ENCODE measurements at regions not wholly inside any gene's neighbourhood (a gene's known extent, or its start where the extent isn't known, plus 50 kb on each side); places are given as distances from the start of the nearest gene placed in this dataset.

DNA sequence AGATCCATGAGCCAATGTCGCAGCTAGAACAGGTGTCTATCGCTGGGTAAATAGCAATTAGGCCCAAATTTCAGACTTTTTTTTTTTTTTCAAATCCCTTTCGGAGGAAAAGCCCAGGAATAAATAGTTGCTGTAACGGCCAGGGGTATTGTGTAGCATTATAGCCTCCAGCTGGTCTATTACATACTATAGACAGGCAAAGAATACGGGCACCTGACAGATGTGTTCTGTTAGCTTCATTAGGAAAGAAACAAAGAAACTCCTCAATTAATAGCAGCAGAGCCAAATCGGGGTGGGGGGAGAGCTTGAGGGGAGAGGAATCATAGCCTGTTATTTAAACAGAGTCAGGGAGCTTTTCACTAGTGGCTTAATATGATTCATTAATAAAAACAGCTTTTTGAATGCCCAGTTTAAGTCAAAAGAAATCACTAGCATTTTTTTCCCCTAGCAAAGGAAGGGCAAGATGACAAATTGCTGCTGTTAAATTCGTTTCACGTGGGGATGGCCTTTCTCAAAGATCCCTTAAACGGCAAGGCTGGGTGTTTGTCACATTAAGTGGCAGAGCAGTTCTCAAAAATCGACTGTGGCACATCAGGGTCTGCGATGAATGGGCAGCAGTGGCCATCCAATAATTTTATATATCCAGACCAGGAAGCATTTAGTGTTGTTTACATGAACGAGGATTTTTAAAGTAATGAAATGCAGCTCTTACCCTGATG is 139.4 kb downstream of the ID4 start:
- DNase-seq (ENCODE audit: low read depth in 2 of 2) = no peak

DNA sequence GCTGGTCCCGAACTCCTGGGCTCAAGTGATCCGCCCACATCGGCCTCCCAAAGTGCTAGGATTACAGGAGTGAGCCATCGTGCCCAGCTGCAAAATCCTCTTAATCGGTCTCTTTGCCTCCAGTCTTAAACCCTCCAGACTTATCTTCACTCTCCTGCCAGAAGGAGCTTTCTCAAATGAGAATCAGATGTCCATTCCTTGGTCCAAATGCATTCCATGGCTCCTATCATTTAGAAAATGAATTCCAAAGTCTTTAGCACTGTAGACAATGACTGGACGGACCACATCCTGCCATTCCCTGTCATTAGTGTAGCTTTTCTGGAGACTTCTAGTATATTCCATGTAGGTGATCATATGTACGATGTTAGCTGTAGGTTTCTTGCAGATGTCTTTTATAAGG is 141.9 kb downstream of the ID4 start:
- no peak for DNase-seq (ENCODE audit: low read depth in 2 of 2)

DNA sequence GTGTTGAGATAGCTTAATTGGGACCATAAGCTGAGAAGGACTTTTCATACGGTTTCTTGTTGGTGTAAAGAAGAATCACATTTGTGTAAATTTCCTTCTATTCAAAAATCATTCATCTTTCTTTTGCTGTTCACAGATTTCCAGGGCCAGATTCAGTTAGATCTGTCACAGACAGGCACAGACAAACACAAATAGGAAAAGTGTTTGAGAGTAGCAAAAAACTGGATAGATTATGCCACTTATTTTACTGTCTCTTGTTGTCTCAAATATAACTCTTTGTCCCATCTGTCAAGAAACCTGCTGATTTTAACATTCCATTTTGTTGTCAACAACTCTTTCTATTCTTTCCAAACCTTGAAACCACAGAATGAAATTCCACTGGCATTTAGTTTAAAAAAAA is 142.8 kb downstream of the ID4 start:
- no peak for DNase-seq (ENCODE audit: low read depth in 2 of 2)

DNA sequence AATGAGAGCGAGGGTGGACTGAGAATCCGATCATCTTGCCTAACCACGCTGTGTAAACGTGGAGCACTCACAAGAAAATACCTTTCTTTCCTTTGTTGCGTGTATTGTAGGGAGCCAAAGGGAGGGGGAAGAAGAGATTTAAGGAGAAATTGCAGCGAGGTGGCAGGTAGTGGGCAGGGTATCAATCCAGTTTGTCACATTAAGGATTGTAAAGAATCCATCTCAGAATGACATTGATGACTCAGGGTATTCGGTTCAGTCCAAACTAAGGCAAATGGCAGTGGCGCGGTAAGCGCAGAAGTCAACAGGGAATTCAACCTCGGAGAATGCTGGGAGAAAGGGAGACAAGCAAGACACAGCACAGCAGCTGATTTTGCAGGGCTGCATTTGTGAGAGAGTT is 146.2 kb downstream of the ID4 start:
- DNase-seq (ENCODE audit: low read depth in 2 of 2) = no peak

DNA sequence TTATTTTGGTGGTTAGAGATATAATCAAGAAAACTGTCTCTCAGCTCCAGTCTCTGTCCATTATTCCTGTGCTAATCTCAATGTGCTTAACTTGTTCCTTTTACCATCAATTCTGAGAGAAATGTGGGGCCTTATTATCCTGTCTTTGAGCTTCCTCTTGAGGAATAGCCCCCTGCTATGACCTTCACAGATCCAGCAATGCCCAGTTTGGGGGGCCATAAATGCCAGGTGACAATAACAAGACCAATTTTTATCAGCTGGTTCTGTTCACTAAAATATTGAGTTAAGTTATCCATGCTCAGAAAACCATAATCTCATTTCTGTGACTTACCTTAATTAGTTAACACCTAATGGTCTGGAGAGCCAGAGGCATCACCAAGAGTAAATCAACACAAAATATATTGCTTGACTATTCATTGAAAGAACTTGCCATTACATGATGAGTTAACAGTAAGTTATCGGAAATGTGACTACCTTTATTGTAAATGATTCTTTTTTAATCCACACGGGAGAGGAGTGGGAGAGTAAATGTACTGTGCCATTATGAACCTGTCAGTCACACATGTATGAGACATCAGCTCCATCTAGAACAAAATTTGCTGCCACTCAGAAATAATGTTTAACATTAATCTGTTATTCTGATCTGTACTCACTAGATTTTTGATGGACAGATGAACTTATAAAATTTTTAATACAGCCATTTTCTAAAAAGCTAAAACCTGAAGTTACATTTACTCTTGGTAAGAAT is 149.7 kb downstream of the ID4 start:
- no peak for DNase-seq (ENCODE audit: low read depth in 2 of 2)

DNA sequence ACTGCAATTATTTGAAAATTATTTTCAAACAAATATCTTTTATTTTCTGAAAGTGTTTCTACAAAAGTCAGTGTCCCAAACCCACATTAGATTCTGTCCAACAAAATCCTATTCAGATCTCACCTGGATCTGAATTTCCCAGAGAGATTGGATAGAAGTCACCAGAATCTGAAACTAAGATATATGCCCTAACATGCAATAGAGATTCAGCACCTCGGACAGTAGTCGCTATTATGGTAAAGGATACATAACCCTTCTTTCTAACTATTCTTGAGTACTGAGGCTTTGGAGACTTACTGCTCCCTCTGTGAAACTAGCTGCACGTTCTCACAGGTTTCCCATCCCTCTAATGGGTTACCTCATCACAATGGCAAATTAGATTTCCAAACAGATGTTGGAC is 151.4 kb downstream of the ID4 start:
- no peak for DNase-seq (ENCODE audit: low read depth in 2 of 2)

DNA sequence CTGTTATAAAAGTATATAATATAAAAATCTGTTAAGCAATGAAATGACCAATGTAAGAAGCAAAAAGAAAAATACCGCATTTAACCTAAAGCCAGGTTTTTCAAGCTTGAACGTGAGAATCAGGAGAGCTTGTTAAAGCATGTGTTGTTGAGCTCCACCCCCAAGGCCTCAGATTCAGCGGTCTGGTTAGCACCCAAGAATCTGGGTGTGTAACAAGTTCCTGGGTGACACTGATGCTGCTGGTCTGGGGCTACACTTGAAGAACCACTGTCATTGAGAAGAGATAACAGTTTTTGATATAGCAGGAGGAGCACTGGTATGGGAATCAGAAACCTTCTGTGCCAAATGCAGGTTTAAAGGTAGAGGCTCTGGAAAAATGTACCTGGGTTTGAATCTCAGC is 154.0 kb downstream of the ID4 start:
- no peak for DNase-seq (ENCODE audit: low read depth in 2 of 2)

DNA sequence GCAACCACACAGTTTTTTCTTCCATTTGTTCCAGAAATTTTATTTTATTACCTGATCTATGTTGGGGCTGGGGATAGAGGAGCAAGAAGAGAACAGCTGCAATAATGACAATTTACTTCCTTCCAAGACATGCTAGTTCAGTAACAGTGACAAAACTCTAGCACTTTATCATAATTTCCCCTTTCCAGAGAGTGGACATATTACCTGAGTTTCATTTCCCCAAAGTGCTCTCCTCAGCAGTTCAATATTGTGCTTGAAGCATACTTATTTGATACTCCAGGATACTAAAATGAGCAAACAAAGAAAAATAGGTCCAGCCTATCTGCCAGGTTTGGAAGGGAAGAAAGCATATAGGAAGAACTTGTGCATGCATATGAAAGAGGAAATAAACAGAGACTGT is 157.7 kb downstream of the ID4 start:
- DNase-seq (ENCODE audit: low read depth in 2 of 2) = no peak

DNA sequence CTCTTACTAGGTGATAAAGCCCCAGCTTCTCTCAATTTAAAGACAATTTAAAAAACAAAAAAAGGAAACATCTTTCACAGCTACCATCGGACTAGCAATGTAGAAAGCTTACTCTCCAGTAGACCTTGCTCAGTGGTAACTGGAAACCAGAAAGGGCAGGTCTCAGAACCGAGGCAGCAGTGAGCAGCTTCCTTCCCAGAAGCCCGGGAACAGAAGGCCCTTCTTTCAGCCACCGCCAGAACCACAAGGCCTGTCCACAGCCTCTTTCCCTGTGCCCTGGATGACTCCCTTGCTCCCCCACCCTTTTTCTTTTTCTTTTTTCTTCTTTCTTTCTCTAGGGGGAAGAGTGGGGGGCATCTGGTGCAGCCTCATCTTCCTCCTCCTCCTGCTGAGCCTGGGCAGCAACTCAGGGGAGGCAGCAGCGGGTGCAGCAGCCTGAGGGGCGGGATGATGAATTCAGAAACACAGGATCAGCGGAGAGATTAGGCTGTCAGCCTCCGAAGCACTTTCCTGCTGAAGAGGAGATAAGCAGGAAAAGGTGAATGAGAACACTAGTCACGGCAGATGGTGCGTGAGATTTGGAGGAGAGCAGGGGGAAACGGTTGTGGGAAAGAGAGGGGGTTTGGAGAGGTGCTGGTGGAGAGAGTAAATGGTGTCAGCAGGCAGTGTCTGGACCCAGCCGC is 158.5 kb downstream of the ID4 start:
- no peak for DNase-seq (ENCODE audit: low read depth in 2 of 2)

DNA sequence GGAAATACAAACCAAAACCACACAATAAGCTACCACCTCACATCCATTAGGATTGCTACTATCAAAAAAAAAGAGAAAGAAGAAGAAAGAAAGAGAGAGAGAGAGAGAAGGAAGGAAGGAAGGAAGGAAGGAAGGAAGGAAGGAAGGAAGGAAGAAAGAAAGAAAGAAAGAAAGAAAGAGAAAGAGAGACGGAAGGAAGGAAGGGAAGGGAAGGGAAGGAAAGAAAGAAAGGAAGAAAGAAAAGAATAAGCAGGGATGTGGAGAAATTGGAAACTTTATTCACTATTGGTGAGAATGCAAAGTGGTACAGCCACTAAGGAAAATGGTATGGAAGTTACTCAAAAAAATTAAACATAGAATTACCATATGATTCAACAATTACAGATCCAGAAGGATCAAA is 159.9 kb downstream of the ID4 start:
- no peak for DNase-seq (ENCODE audit: low read depth in 2 of 2)

DNA sequence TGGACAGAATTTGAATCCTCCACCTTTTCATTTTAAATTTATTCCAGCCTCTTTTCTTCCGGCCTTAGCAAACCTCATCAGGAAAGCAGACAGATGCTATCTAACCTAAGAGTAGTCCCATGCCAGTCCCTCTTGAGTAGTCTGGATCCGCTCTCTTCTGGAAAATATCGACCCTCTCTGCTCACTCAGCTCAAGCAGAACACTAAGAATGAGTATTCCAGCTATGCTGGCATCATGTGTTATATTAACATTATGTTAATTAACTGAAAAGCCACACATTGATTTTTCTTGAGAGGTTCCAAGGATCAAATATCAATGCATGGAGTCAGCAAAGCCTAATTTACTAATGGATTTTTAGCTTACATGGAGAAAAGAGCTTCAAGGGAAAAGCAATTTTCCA is 161.4 kb downstream of the ID4 start:
- no peak for DNase-seq (ENCODE audit: low read depth in 2 of 2)

DNA sequence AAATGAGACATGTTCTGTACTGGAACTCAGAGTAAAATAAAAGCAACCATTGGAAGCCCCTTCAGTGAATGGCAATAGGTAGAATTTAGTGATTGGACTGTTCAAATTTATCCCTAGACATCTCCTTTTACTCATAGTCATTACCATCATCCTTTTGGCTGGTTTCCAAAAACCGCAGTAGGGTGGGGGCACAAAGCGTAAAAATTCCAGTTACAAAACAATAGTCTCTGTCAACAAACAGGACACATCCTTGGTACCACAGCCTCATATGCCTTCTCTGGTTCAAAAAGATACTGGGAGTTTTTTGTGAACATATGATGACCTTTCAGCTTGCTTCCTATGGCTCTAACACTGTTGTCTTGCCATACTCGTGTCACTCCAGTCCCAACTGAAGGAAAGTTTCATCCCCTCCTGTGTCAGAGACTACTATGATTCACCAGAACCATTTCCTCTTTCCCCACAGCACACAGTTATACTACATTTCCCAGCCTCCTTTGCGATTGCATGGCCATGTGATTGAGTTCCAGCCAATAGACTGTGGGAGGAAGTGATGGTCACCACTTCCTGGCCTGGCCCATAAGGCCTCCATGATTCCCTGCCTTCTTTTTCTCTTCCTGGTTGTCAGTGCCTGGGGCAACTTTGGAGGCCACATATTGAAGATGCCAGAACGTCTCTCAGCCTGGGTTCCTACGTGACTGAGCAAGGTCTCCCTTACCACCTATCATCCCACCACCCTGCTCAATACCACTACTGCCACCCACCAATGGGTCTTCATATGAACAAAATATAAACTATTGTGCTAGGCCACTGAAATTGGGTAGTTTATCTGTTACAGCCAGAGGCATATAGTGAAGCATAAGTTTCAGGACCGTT is 162.4 kb downstream of the ID4 start:
- no peak for DNase-seq (ENCODE audit: low read depth in 2 of 2)

DNA sequence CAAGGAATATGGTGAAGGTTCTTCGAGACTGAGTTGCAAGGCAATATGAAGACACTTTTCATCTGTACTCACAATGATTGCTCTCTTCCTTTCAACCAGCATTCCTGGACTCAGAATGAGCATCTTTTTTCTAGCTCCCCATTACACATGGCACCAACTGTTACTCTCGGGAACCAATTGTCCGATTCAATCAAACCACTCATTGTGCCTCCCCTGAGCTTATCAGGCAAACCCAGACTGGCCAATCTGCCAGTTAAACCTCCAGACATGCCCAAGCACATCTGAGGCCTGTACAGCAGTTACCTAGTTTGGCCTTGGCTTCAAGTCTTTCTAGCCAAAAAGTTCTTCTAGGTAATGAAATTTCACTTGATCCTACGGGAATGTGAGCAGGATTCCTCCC is 164.1 kb downstream of the ID4 start:
- no peak for DNase-seq (ENCODE audit: low read depth in 2 of 2)

DNA sequence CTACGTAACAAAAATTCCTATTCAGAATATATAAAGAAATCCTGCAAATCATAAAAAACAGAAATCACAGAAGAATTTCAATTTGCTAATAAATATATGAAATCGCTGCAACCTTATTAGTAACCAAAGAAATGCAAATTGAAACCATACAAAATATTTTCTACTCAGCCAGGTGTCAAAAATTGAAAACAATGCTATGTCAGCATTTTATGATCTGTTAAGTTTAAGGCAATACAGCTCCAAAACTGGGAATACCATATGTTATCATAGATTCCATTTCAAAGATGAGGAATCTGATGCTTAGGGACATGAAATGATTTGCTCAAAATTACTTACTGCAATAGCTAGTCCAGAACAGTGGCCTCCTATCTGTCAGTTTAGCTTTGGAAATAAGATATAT is 168.9 kb downstream of the ID4 start:
- DNase-seq (ENCODE audit: low read depth in 2 of 2) = no peak

DNA sequence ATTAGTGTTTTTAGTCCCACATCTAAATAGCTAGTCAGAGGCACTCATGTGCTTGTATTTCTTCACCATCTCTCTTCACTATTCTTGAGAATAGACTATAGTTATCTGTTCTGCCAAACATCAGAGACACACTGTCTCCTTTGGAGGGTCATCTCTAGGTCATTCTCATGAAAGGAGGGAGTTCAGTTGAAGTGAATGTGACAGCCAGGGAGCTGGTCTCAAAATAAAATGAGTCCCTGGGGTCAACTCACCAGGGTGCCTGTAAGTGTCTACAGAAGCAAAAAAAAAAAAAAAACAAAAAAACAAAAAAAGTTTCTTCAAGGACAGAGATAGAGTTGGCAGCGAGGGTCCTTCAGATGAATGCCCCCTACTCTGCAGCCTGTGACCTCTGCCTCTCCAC is 171.0 kb downstream of the ID4 start:
- DNase-seq (ENCODE audit: low read depth in 2 of 2) = no peak

DNA sequence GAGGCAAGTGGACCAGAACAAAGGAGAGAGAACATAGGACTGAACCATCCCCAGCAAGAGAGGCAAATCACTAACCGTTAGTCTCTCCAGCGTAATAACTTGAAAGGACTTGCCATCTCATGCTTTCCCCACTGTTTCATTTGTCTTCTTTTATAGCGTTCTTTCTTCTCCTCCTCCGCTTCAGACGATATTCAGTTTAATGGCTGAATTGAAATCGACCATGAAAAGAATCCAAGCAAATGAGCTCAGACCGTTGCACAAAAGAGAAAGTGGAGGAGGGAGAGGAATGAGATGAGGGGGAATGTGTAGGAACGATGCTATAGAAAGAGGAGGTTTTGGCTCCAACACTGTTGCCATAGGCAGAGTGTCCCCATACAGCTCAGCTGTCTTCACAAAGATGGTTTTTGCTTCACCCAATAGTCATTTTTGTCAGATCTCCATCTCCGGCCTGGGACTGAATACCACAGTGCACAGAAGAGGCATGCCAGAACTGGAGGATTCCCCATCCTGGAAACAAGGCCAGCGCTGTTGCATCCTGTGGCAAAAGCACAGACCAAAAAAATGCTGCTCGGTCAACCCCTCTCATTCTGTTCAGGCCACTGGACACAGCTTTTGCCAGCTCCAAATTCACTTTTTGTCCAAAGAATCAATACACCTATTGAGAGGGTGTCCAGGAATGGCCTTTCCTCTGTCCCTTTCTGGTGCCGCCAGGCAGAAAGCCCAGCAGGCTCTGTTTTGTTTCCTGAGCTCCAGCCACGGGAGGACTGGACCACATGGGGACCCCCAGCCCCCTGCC is 176.1 kb downstream of the ID4 start:
- no peak for DNase-seq (ENCODE audit: low read depth in 2 of 2)

DNA sequence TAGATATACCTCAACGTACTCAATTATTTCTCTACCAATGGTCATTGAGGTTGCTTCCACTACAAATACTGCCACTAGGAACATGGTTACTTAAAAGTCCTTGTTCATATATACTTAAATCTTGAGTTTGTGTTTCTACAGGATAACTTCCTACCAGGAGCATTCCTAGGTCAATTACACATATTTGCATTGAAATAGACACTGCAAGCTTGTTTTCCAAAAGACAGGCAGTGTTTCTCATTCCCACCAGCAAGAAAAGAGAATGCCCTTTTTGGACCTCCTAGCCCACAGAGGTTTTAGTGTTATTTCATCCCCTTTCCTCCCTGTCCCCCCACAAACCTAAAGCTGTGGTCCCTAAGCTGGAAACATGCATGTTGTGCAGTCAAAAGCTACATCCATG is 177.3 kb downstream of the ID4 start:
- no peak for DNase-seq (ENCODE audit: low read depth in 2 of 2)

DNA sequence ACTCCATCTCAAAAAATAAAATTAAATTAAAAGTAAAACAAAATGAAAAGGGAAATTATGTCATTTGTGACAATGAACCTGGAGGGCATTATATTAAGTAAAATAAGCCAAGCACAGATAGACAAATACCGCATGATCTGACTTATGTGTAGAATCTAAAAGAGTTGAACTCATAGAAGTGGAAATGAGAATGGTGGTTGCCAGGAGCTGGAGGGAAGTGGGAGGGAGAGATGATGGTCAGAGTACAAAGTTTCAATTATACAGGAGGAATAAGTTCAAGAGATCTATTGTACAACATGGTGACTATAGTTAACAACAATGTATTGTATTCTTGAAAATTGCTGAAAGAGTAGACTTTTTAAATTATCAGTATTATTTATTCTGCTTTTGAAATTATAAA is 183.4 kb downstream of the ID4 start:
- DNase-seq (ENCODE audit: low read depth in 2 of 2) = no peak

DNA sequence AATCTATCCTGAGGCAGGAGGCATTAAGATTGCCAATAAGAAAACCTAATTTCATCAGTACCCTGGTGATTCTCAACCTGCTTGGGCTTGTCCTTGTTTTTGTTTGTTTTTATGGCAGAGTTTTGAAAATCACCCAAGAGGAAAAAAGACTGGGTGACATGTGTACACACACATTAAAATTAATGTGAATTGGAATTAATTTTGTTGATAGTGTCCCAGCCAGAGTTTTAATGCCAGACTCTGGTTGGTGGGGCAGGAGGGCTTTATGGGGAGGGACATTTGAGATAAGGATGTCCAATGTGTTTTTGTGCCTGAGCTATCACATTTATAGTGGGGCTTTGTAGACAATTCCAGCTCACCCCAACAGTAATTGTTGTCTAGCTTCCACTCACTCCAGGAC is 184.6 kb downstream of the ID4 start:
- DNase-seq (ENCODE audit: low read depth in 2 of 2) = no peak

DNA sequence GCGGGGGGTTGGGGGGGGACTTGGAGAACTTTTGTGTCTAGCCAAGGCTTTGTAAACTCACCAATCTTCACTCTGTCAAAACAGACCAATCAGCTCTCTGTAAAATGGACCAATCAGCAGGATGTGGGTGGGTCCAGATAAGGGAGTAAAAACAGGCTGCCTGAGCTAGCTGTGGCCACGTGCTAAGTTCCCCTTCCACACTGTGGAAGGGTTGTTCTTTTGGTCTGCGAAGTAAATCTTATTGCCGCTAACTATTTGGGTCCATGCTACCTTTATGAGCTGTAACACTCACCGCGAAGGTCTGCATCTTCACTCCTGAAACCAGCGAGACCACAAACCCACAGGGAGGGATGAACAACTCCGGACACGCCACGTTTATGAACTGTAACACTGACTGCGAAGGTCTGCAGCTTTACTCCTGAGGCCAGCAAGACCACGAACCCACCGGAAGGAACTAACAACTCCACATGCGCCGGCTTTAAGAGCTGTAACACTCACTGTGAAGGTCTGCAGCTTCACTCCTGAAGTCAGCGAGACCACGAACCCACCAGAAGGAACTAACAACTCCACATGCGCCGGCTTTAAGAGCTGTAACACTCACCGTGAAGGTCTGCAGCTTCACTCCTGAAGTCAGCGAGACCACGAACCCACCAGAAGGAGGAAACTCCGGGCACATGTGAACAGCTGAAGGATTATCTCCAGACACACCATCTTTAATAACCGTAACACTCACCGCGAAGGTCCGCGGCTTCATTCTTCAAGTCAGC is 186.6 kb downstream of the ID4 start:
- peak; percentile 6 to 17 for DNase-seq (ENCODE audit: low read depth in 2 of 2)

DNA sequence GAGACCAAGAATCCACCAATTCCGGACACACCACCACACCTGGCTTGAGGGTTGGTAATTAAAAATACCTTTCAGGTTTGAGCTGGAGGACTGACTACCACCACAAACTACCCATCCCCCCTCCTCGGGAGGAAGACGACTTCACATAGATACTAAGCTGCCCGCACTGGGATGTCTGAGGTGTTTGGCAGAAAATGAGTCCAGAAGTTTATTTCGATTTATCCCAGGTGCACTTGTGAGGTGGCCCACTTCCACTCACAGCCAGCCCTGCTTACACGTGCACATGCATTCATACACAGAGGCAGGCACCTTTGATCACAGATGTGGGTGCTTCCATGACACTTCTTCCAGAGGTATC is 187.1 kb downstream of the ID4 start:
- no peak for DNase-seq (ENCODE audit: low read depth in 2 of 2)

Data from stimulated activated CD4-positive, alpha-beta T cell treated with anti-CD3 and anti-CD28 coated beads, Interleukin-12 subunit alpha, Interleukin-12 subunit beta, amount 100 ng/mL, for 24 hours (primary cell).